IMR-90 (cell line): ENCODE measurements at regions not wholly inside any gene's neighbourhood (a gene's known extent, or its start where the extent isn't known, plus 50 kb on each side); places are given as distances from the start of the nearest gene placed in this dataset.

Source experiments
- ATAC-seq: fragments of 200-7000 bp; cut with Tn5 transposase; 2 replicates; pipeline ENCODE4 v1.9.1; 2020; ENCODE audit warnings: low read depth, mild to moderate bottlenecking, moderate library complexity
- BruUV-seq: library from RNA; stranded (reverse); fragments of 400-500 nt; replicated peaks from 2 replicates; lab custom pipeline; 2021; lab: Mats Ljungman, UMichigan
- CTCF ChIA-PET: fragments of 300-600 bp; formaldehyde crosslinking; extraction: SDS; loops from one replicate; lab custom pipeline; 2021; ENCODE audit warnings: antibody characterized with exemption; lab: Yijun Ruan, JAX
- POLR2A ChIA-PET: fragments of 300-600 bp; sonication (Branson Sonifier 250); formaldehyde crosslinking; loops from one replicate; lab custom pipeline; 2022; ENCODE audit warnings: antibody characterized with exemption; ENCODE audit not compliant: unreplicated experiment; lab: Charles Lee
- DNase-seq: peaks from one replicate; pipeline ENCODE4 v3.0.0; 2013
- H2AFZ ChIP-seq: replicated peaks from 2 replicates; pipeline ENCODE3; 2013; ENCODE audit warnings: low read length, mild to moderate bottlenecking; ENCODE audit not compliant: poor library complexity
- H2AK5ac ChIP-seq: 2 replicates; pipeline ENCODE4 v1.6.1; 2013; ENCODE audit warnings: low read depth, low read length, inconsistent platforms
- H2AK9ac ChIP-seq: replicated peaks from 2 replicates; pipeline ENCODE3; 2013; ENCODE audit warnings: mild to moderate bottlenecking, low read depth, low read length, moderate library complexity; ENCODE audit not compliant: poor library complexity
- H2BK120ac ChIP-seq: 2 replicates; pipeline ENCODE4 v1.6.1; 2013; ENCODE audit warnings: low read depth, low read length, inconsistent platforms
- H2BK15ac ChIP-seq: 3 replicates; pipeline ENCODE4 v1.6.1; 2013; ENCODE audit warnings: low read depth, low read length, inconsistent platforms
- H2BK20ac ChIP-seq: 2 replicates; pipeline ENCODE4 v1.6.1; 2013; ENCODE audit warnings: low read depth, mild to moderate bottlenecking, inconsistent platforms, low read length, moderate library complexity
- H2BK5ac ChIP-seq: 2 replicates; pipeline ENCODE4 v1.6.1; 2013; ENCODE audit warnings: mild to moderate bottlenecking, low read depth, low read length, inconsistent platforms; ENCODE audit not compliant: poor library complexity, severe bottlenecking
- H3K14ac ChIP-seq: replicated peaks from 2 replicates; pipeline ENCODE4 v1.6.1; 2013; ENCODE audit warnings: low read depth, low read length, inconsistent platforms
- H3K18ac ChIP-seq: 2 replicates; pipeline ENCODE4 v1.6.1; 2013; ENCODE audit warnings: low read depth, low read length, control low read depth
- H3K23ac ChIP-seq: 2 replicates; pipeline ENCODE4 v1.6.1; 2013; ENCODE audit warnings: low read depth, low read length, inconsistent platforms
- H3K27ac ChIP-seq: 2 replicates; pipeline ENCODE4 v1.5.1; 2013; ENCODE audit warnings: mild to moderate bottlenecking, control low read depth, low read length; ENCODE audit not compliant: insufficient read depth
- H3K27me3 ChIP-seq: 2 replicates; pipeline ENCODE4 v1.6.1; 2013; ENCODE audit warnings: low read length; ENCODE audit not compliant: control insufficient read depth, insufficient read depth
- H3K36me3 ChIP-seq: 2 replicates; pipeline ENCODE4 v1.6.1; 2013; ENCODE audit warnings: low read length, mixed read lengths; ENCODE audit not compliant: control insufficient read depth, insufficient read depth
- H3K4ac ChIP-seq: 2 replicates; pipeline ENCODE4 v1.6.1; 2013; ENCODE audit warnings: low read depth, low read length, inconsistent platforms
- H3K4me1 ChIP-seq: 2 replicates; pipeline ENCODE4 v1.6.1; 2013; ENCODE audit warnings: low read length, mixed read lengths; ENCODE audit not compliant: control insufficient read depth, insufficient read depth
- H3K4me2 ChIP-seq: 2 replicates; pipeline ENCODE4 v1.6.1; 2013; ENCODE audit warnings: low read depth, mild to moderate bottlenecking, control low read depth, low read length, moderate library complexity
- H3K4me3 ChIP-seq: 2 replicates; pipeline ENCODE4 v1.5.1; 2013; ENCODE audit warnings: low read depth, mild to moderate bottlenecking, control low read depth, low read length, moderate library complexity; ENCODE audit not compliant: insufficient read depth
- H3K56ac ChIP-seq: 2 replicates; pipeline ENCODE4 v1.6.1; 2013; ENCODE audit warnings: low read length, inconsistent platforms; ENCODE audit not compliant: insufficient read depth; ENCODE audit errors: extremely low read depth
- H3K79me1 ChIP-seq, 2 experiments: 2 replicates each; pipeline ENCODE4 v1.6.1; 2013; ENCODE audit warnings: low read length in 2 of 2, inconsistent platforms in 1 of 2, low read depth in 1 of 2
- H3K9ac ChIP-seq: 2 replicates; pipeline ENCODE4 v1.6.1; 2013; ENCODE audit warnings: low read depth, low read length, control low read depth
- H3K9me1 ChIP-seq: 2 replicates; pipeline ENCODE4 v1.6.1; 2013; ENCODE audit warnings: low read length, inconsistent platforms; ENCODE audit not compliant: insufficient read depth
- H3K9me3 ChIP-seq: 2 replicates; pipeline ENCODE4 v1.6.1; 2013; ENCODE audit warnings: low read length; ENCODE audit not compliant: control insufficient read depth, insufficient read depth
- H4K20me1 ChIP-seq: 2 replicates; pipeline ENCODE4 v1.6.1; 2013; ENCODE audit warnings: low read length, inconsistent platforms; ENCODE audit not compliant: insufficient read depth
- H4K5ac ChIP-seq: 2 replicates; pipeline ENCODE4 v1.6.1; 2013; ENCODE audit warnings: mild to moderate bottlenecking, low read depth, low read length, control low read depth
- H4K8ac ChIP-seq, 2 experiments: 2 replicates each; pipeline ENCODE4 v1.6.1; 2013; ENCODE audit warnings: low read depth in 2 of 2, low read length in 2 of 2, control low read depth in 1 of 2, inconsistent platforms in 1 of 2
- H4K91ac ChIP-seq: 2 replicates; pipeline ENCODE4 v1.6.1; 2013; ENCODE audit warnings: low read depth, low read length, inconsistent platforms; ENCODE audit not compliant: insufficient read depth
- CEBPB ChIP-seq: IDR thresholded peaks from 2 replicates; pipeline ENCODE4 v1.6.1; 2012; ENCODE audit warnings: low read depth, low read length, improper control_type of control experiment
- CHD1 ChIP-seq: IDR thresholded peaks from 2 replicates; pipeline ENCODE4 v1.6.1; 2012; ENCODE audit warnings: low read depth, low read length, improper control_type of control experiment
- CTCF ChIP-seq: conservative IDR thresholded peaks from 2 replicates; pipeline ENCODE4 v1.5.1; 2012; ENCODE audit warnings: mild to moderate bottlenecking, low read depth, low read length, improper control_type of control experiment
- FOS ChIP-seq: fragments of 150-350 bp; IDR thresholded peaks from 2 replicates; pipeline ENCODE4 v1.6.1; 2016; ENCODE audit warnings: low read depth, low read length
- MAFK ChIP-seq: IDR thresholded peaks from 2 replicates; pipeline ENCODE4 v1.6.1; 2012; ENCODE audit warnings: low read depth, low read length, improper control_type of control experiment
- MAZ ChIP-seq: IDR thresholded peaks from 2 replicates; pipeline ENCODE4 v1.6.1; 2012; ENCODE audit warnings: low read depth, mild to moderate bottlenecking, low read length, improper control_type of control experiment, moderate library complexity, borderline replicate concordance
- MXI1 ChIP-seq: IDR thresholded peaks from 2 replicates; pipeline ENCODE4 v1.6.1; 2012; ENCODE audit warnings: low read depth, mild to moderate bottlenecking, low read length, moderate library complexity, borderline replicate concordance
- NFE2L2 ChIP-seq: fragments of 150-350 bp; IDR thresholded peaks from 2 replicates; pipeline ENCODE4 v1.6.1; 2016; ENCODE audit warnings: low read depth, mild to moderate bottlenecking, low read length
- POLR2A ChIP-seq: IDR thresholded peaks from 2 replicates; pipeline ENCODE4 v1.6.1; 2012; ENCODE audit warnings: mild to moderate bottlenecking, low read depth, low read length
- RAD21 ChIP-seq: IDR thresholded peaks from 2 replicates; pipeline ENCODE4 v1.6.1; 2012; ENCODE audit warnings: low read length, improper control_type of control experiment
- RCOR1 ChIP-seq: IDR thresholded peaks from 2 replicates; pipeline ENCODE4 v1.6.1; 2012; ENCODE audit warnings: mild to moderate bottlenecking, low read length, improper control_type of control experiment; ENCODE audit not compliant: insufficient replicate concordance
- RFX5 ChIP-seq: IDR thresholded peaks from 2 replicates; pipeline ENCODE4 v1.8.0; 2012; ENCODE audit warnings: low read depth, mild to moderate bottlenecking, low read length, moderate library complexity
- SMC3 ChIP-seq: fragments of 150-350 bp; IDR thresholded peaks from 2 replicates; pipeline ENCODE4 v1.6.1; 2016; ENCODE audit warnings: low read depth, mild to moderate bottlenecking, antibody characterized with exemption, low read length, moderate library complexity
- USF2 ChIP-seq: fragments of 150-350 bp; IDR thresholded peaks from 2 replicates; pipeline ENCODE4 v1.6.1; 2017; ENCODE audit warnings: mild to moderate bottlenecking, antibody characterized with exemption, low read length, low read depth
- WGBS, 2 experiments: methylation state at CpG; one replicate each; pipeline versions ENCODE4 v1.1.5 to v1.1.7; 2013; ENCODE audit warnings: missing lambda C conversion rate in 2 of 2; ENCODE audit not compliant: insufficient read length in 1 of 2; ENCODE audit errors: extremely low coverage in 2 of 2; 5-methylcytosine and 5-hydroxymethylcytosine counted together
- dilution Hi-C: fragments of 300-500 bp; cut with HindIII; formaldehyde crosslinking; loops from one replicate; pipeline ENCODE4 v1.14.3; 2018; ENCODE audit warnings: low sequenced_read_pairs; ENCODE audit not compliant: unreplicated experiment
- in situ Hi-C: fragments of 300-500 bp; cut with MboI; formaldehyde crosslinking; loops from 3 replicates; pipeline ENCODE4 v1.14.3; 2019; ENCODE audit warnings: low sequenced_read_pairs, inconsistent platforms, mixed read lengths
- intact Hi-C: fragments of 100-400 bp; cut with micrococcal nuclease; formaldehyde crosslinking; loops from 2 replicates; pipeline ENCODE4 v1.10.0; 2022
- TF ChIP-seq, protein P1 (sequence below): fragments of 150-350 bp; IDR thresholded peaks from 2 replicates; pipeline ENCODE4 v1.6.1; 2016; ENCODE audit warnings: low read depth, mild to moderate bottlenecking, low read length, moderate library complexity, borderline replicate concordance

- Histone ChIP-seq H2BK20ac (no peak overlapping the region), H3K27ac (no peak overlapping the region), H2BK5ac (no peak overlapping the region), H3K9me3 (no peaks in the 10 kb centered on the region), H3K4me2 (no peak overlapping the region), H2AFZ (no peak overlapping the region), H3K4ac (no peak overlapping the region), H2BK15ac (no peak overlapping the region), H3K14ac (no peak overlapping the region), H4K8ac (no peak overlapping the region), H3K4me1 (peaks cover 5% of the 10 kb centered on the region; the same call in 1 of the 2 replicates), H2BK120ac (no peak overlapping the region), H3K9ac (no peak overlapping the region), H3K18ac (no peak overlapping the region), H3K9me1 (peaks cover 9% of the 10 kb centered on the region; the same call in 1 of the 2 replicates), H3K27me3 (no peaks in the 10 kb centered on the region), H4K20me1 (peaks cover 17% of the 10 kb centered on the region), H4K5ac (no peak overlapping the region), H3K79me1 (0 out of 4 replicates have a peak, but pooled peaks cover 0 to 1% of the 10 kb centered on the region in 2 experiments), H2AK9ac (no peak overlapping the region), H4K91ac (no peak overlapping the region), H3K56ac (no peak overlapping the region), H3K36me3 (peaks cover 3% of the 10 kb centered on the region; the same call in 1 of the 2 replicates), H2AK5ac (no peak overlapping the region), H3K4me3 (no peak overlapping the region), H3K23ac (no peak overlapping the region)
- WGBS, 2 experiments: no CpG with 5 or more reads among the region's 4 CpGs
- no peak for DNase-seq
- dilution Hi-C loops (no loop called here), in situ Hi-C loops (no loop called here), intact Hi-C loops (loop anchor here (5.0 kb wide), 1 partner anchor 63 kb away; no protein-coding TSS in a partner anchor)
- ATAC-seq: no peak
- no peak for TF ChIP-seq POLR2A
- TF ChIP-seq NFE2L2: no peak
- no peak for TF ChIP-seq FOS
- TF ChIP-seq MAFK: no peak
- TF ChIP-seq CEBPB: no peak
- no peak for TF ChIP-seq SMC3
- TF ChIP-seq, protein P1, sequence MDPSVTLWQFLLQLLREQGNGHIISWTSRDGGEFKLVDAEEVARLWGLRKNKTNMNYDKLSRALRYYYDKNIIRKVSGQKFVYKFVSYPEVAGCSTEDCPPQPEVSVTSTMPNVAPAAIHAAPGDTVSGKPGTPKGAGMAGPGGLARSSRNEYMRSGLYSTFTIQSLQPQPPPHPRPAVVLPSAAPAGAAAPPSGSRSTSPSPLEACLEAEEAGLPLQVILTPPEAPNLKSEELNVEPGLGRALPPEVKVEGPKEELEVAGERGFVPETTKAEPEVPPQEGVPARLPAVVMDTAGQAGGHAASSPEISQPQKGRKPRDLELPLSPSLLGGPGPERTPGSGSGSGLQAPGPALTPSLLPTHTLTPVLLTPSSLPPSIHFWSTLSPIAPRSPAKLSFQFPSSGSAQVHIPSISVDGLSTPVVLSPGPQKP: no peak
- TF ChIP-seq USF2: no peak
- no peak for TF ChIP-seq MAZ
- no peak for TF ChIP-seq RFX5
- TF ChIP-seq CTCF: no peak
- no peak for TF ChIP-seq CHD1
- TF ChIP-seq RCOR1: no peak
- no peak for TF ChIP-seq RAD21
- TF ChIP-seq MXI1: no peak
- ChIA-PET CTCF (no interaction called here), POLR2A (no interaction called here)
- BruUV-seq: no TSS peak
These were observed 51.9 kb downstream of the SYNE3 start for GRCh38 chr14:95464514-95464913.
